ENCODE measurements at regions not wholly inside any gene's neighbourhood (a gene's known extent, or its start where the extent isn't known, plus 50 kb on each side); places are given as distances from the start of the nearest gene placed in this dataset.

GRCh38 chr6:113103634-113104361, 753.3 kb upstream of the MARCKS start (continued):
- TF ChIP-seq SIN3A (IDR thresholded peaks at IDR 0.05; ENCODE audit: borderline replicate concordance, low read depth, low read length) (no peak), YY1 (IDR thresholded peaks at IDR 0.05; ENCODE audit: low read depth) (no peak), MAX (IDR thresholded peaks at IDR 0.05; ENCODE audit: low read depth) (0 out of 2 replicates have a peak, but pooled peaks have one; percentile 27), RCOR1 (IDR thresholded peaks at IDR 0.05; ENCODE audit: low read length) (no peak), CHD2 (IDR thresholded peaks at IDR 0.05; ENCODE audit: low read length, partially characterized antibody) (no peak), NRF1 (IDR thresholded peaks at IDR 0.05; ENCODE audit: low read depth, low read length) (no peak), CTCF (IDR thresholded peaks at IDR 0.05) (no peak), RAD21 (IDR thresholded peaks at IDR 0.05; ENCODE audit: low read length) (no peak), FOSL2 (IDR thresholded peaks at IDR 0.05; ENCODE audit: borderline replicate concordance, low read depth) (no peak; the same call in 1 of the 2 replicates), GATA2 (CRISPR knock-in tag; IDR thresholded peaks at IDR 0.05) (no peak)

- TF ChIP-seq TEAD4 (IDR thresholded peaks at IDR 0.05; ENCODE audit: borderline replicate concordance, insufficient read depth) (no peak), USF2 (IDR thresholded peaks at IDR 0.05; ENCODE audit: borderline replicate concordance, low read depth, low read length) (no peak), REST (IDR thresholded peaks at IDR 0.05; ENCODE audit: low read depth, low read length) (no peak), CHD2 (IDR thresholded peaks at IDR 0.05; ENCODE audit: low read length, partially characterized antibody) (no peak)
- no peak overlapping the region for H3K4me3 ChIP-seq (ENCODE audit: low read depth in 2 of 2, low read length in 1 of 2)
- H3K9me3 ChIP-seq = peaks cover 9% of the 10 kb centered on the region; the same call in 1 of the 2 replicates
- H3K27ac ChIP-seq (ENCODE audit: low read depth in 2 of 2, low read length in 1 of 2) = peak overlapping the region; percentile 94 to 96
- H2AFZ ChIP-seq (ENCODE audit: low read depth) = no peak overlapping the region
- H3K9me2 ChIP-seq = no peaks in the 10 kb centered on the region
- no peaks in the 10 kb centered on the region for H4K20me1 ChIP-seq (ENCODE audit: insufficient read depth)
- POLR2A ChIA-PET = no interaction called here
- peak overlapping the region; percentile 41; the same call in 1 of the 2 replicates for H3K9ac ChIP-seq
- H3F3A ChIP-seq (replicated peaks; ENCODE audit: insufficient read depth) = peaks cover 36% of the 10 kb centered on the region
- DNase-seq = no peak
- CTCF ChIA-PET = interaction anchor here (1.5 kb wide), 1 partner anchor 17 kb away, joined by 3 read pairs; no protein-coding TSS in a partner anchor
- H3K4me1 ChIP-seq (ENCODE audit: control insufficient read depth in 1 of 2, insufficient read depth in 2 of 2, low read depth in 1 of 2, low read length in 1 of 2) = peaks cover 0 to 23% of the 10 kb centered on the region in 2 experiments; a peak in 3 of 4 replicates
- no peak overlapping the region; the same call in 1 of the 2 replicates for H3K4me2 ChIP-seq
- H3K79me2 ChIP-seq (ENCODE audit: insufficient read depth) = no peaks in the 10 kb centered on the region
- WGBS (ENCODE audit: low lambda C conversion rate) = 64% methylated on average over 4 of the region's 4 CpGs
- no peaks in the 10 kb centered on the region for H3K27me3 ChIP-seq (ENCODE audit: insufficient read depth)
- H3K36me3 ChIP-seq (replicated peaks in 1 of 2; ENCODE audit: control insufficient read depth in 1 of 2, insufficient read depth in 2 of 2, low read length in 1 of 2) = peaks cover 0 to 4% of the 10 kb centered on the region in 2 experiments
These were observed 752.6 kb upstream of the MARCKS start for GRCh38 chr6:113104541-113104940.

Measured in SK-N-SH (cell line).